ENCODE measurements at regions not wholly inside any gene's neighbourhood (a gene's known extent, or its start where the extent isn't known, plus 50 kb on each side); places are given as distances from the start of the nearest gene placed in this dataset.

GRCh38 chr4:141919649-141920048 is 283.3 kb downstream of the IL15 start:
- H3K27ac ChIP-seq: no peak overlapping the region
- TF ChIP-seq ZFX (IDR thresholded peaks at IDR 0.05; ENCODE audit: borderline replicate concordance) (no peak), CTCF (IDR thresholded peaks at IDR 0.05) (no peak)

- TF ChIP-seq CTCF (IDR thresholded peaks at IDR 0.05) (no peak), ZFX (IDR thresholded peaks at IDR 0.05; ENCODE audit: borderline replicate concordance) (no peak)
- H3K27ac ChIP-seq: no peak overlapping the region
These were observed 284.9 kb downstream of the IL15 start for GRCh38 chr4:141921293-141921692.

- H3K27ac ChIP-seq: no peak overlapping the region
- TF ChIP-seq CTCF (IDR thresholded peaks at IDR 0.05) (no peak), ZFX (IDR thresholded peaks at IDR 0.05; ENCODE audit: borderline replicate concordance) (no peak)
These were observed 285.9 kb downstream of the IL15 start for GRCh38 chr4:141922236-141922635.

- H3K27ac ChIP-seq: no peak overlapping the region
- TF ChIP-seq ZFX (IDR thresholded peaks at IDR 0.05; ENCODE audit: borderline replicate concordance): no peak
- no peak for TF ChIP-seq CTCF (IDR thresholded peaks at IDR 0.05)
These were observed 290.0 kb downstream of the IL15 start for GRCh38 chr4:141926406-141926805.

- TF ChIP-seq ZFX (IDR thresholded peaks at IDR 0.05; ENCODE audit: borderline replicate concordance) (no peak), CTCF (IDR thresholded peaks at IDR 0.05) (no peak)
These were observed 296.1 kb downstream of the IL15 start for GRCh38 chr4:141932490-141932889.

GRCh38 chr4:141933978-141934377 is 297.6 kb downstream of the IL15 start:
- TF ChIP-seq CTCF (IDR thresholded peaks at IDR 0.05): no peak
- no peak for TF ChIP-seq ZFX (IDR thresholded peaks at IDR 0.05; ENCODE audit: borderline replicate concordance)
- no peak overlapping the region for H3K27ac ChIP-seq

More at GRCh38 chr4:141932490-141932889, 296.1 kb downstream of the IL15 start:
- H3K27ac ChIP-seq: no peak overlapping the region

- H3K27ac ChIP-seq: no peak overlapping the region
- no peak for TF ChIP-seq ZFX (IDR thresholded peaks at IDR 0.05; ENCODE audit: borderline replicate concordance)
- TF ChIP-seq CTCF (IDR thresholded peaks at IDR 0.05): no peak
These were observed 319.3 kb downstream of the IL15 start for GRCh38 chr4:141955696-141956095.

Measured in 22Rv1 (cell line).